ENCODE measurements at regions not wholly inside any gene's neighbourhood (a gene's known extent, or its start where the extent isn't known, plus 50 kb on each side); places are given as distances from the start of the nearest gene placed in this dataset.
"Not testable (repeated sequence)": the region's sequence is repeated elsewhere in the genome, so short reads cannot be mapped to it uniquely, and the experiment has no call there.

- Histone ChIP-seq H3K4me3 (ENCODE audit: insufficient read depth, low read depth, low read length, poor library complexity, severe bottlenecking) (no peak overlapping the region), H3K9me3 (ENCODE audit: control insufficient read depth, low read length) (no peaks in the 10 kb centered on the region)
Measured at GRCh38 chr2:242056785-242057184, 187.3 kb downstream of the RTP5 start.

GRCh38 chr2:242057379-242058040 lies 188.0 kb downstream of the RTP5 start:
- H3K27me3 ChIP-seq (replicated peaks; ENCODE audit: control insufficient read depth, insufficient read depth, low read length, poor library complexity, severe bottlenecking): no peaks in the 10 kb centered on the region
- DNase-seq: no peak
- no peak overlapping the region for H3K4me3 ChIP-seq (ENCODE audit: insufficient read depth, low read depth, low read length, poor library complexity, severe bottlenecking)
- no peaks in the 10 kb centered on the region for H3K4me1 ChIP-seq (ENCODE audit: control insufficient read depth, insufficient read depth, low read length, poor library complexity, severe bottlenecking)
- no peaks in the 10 kb centered on the region for H3K9me3 ChIP-seq (ENCODE audit: control insufficient read depth, low read length)
- H3K36me3 ChIP-seq (ENCODE audit: control insufficient read depth, insufficient read depth, low read length): no peaks in the 10 kb centered on the region
- H3K27ac ChIP-seq (ENCODE audit: insufficient read depth, low read length, poor library complexity, severe bottlenecking): no peak overlapping the region

More at GRCh38 chr2:242056785-242057184, 187.3 kb downstream of the RTP5 start:
- H3K27me3 ChIP-seq (replicated peaks; ENCODE audit: control insufficient read depth, insufficient read depth, low read length, poor library complexity, severe bottlenecking): no peaks in the 10 kb centered on the region
- no peak overlapping the region for H3K27ac ChIP-seq (ENCODE audit: insufficient read depth, low read length, poor library complexity, severe bottlenecking)
- DNase-seq: no peak
- H3K36me3 ChIP-seq (ENCODE audit: control insufficient read depth, insufficient read depth, low read length): no peaks in the 10 kb centered on the region
- H3K4me1 ChIP-seq (ENCODE audit: control insufficient read depth, insufficient read depth, low read length, poor library complexity, severe bottlenecking): no peaks in the 10 kb centered on the region

- H3K4me3 ChIP-seq (ENCODE audit: insufficient read depth, low read depth, low read length, poor library complexity, severe bottlenecking): no peak overlapping the region
- H3K4me1 ChIP-seq (ENCODE audit: control insufficient read depth, insufficient read depth, low read length, poor library complexity, severe bottlenecking): no peaks in the 10 kb centered on the region
- H3K9me3 ChIP-seq (ENCODE audit: control insufficient read depth, low read length): no peaks in the 10 kb centered on the region
- H3K27me3 ChIP-seq (replicated peaks; ENCODE audit: control insufficient read depth, insufficient read depth, low read length, poor library complexity, severe bottlenecking): no peaks in the 10 kb centered on the region
- no peaks in the 10 kb centered on the region for H3K36me3 ChIP-seq (ENCODE audit: control insufficient read depth, insufficient read depth, low read length)
- no peak for DNase-seq
- no peak overlapping the region for H3K27ac ChIP-seq (ENCODE audit: insufficient read depth, low read length, poor library complexity, severe bottlenecking)
Measured at GRCh38 chr2:242058116-242058680, 188.7 kb downstream of the RTP5 start.

- DNase-seq: no peak
- no peaks in the 10 kb centered on the region for H3K36me3 ChIP-seq (ENCODE audit: control insufficient read depth, insufficient read depth, low read length)
- H3K27me3 ChIP-seq (replicated peaks; ENCODE audit: control insufficient read depth, insufficient read depth, low read length, poor library complexity, severe bottlenecking): no peaks in the 10 kb centered on the region
- no peak overlapping the region for H3K4me3 ChIP-seq (ENCODE audit: insufficient read depth, low read depth, low read length, poor library complexity, severe bottlenecking)
- H3K9me3 ChIP-seq (ENCODE audit: control insufficient read depth, low read length): no peaks in the 10 kb centered on the region
- no peak overlapping the region for H3K27ac ChIP-seq (ENCODE audit: insufficient read depth, low read length, poor library complexity, severe bottlenecking)
- no peaks in the 10 kb centered on the region for H3K4me1 ChIP-seq (ENCODE audit: control insufficient read depth, insufficient read depth, low read length, poor library complexity, severe bottlenecking)
Measured at GRCh38 chr2:242059566-242059965, 190.0 kb downstream of the RTP5 start.

DNA sequence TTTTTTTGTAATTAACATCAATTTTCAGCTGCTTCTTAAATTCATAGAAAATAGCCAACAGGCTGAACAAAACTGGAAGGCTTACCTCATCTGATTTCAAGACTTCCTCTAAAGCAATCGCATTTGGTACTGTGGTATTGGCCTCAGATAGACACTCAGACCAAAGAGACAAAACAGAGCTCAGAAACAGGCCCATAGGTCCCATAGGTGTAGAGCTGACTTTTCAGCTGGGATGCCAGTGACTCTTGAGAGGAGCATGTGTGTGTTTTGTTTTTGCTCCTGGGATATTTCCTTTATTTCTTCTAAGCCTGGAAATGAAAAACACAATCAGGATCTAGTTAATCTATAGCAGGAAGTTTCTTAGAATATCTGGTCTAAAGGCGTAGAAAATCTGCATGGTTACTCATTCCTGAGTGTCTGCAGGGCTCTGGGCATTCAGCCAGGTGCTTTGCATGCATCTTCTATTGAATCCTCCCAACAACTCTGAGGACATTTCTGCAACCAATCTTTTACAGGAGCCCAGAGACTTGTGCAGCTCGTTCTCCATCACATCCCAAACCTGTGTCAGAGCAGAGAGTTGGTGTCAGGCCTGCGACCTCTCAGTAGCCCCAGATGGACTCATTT lies 190.8 kb downstream of the RTP5 start:
- no peak for DNase-seq
- Histone ChIP-seq H3K9me3 (ENCODE audit: control insufficient read depth, low read length) (no peaks in the 10 kb centered on the region), H3K27ac (ENCODE audit: insufficient read depth, low read length, poor library complexity, severe bottlenecking) (no peak overlapping the region), H3K4me1 (ENCODE audit: control insufficient read depth, insufficient read depth, low read length, poor library complexity, severe bottlenecking) (no peaks in the 10 kb centered on the region), H3K4me3 (ENCODE audit: insufficient read depth, low read depth, low read length, poor library complexity, severe bottlenecking) (no peak overlapping the region), H3K27me3 (replicated peaks; ENCODE audit: control insufficient read depth, insufficient read depth, low read length, poor library complexity, severe bottlenecking) (no peaks in the 10 kb centered on the region), H3K36me3 (ENCODE audit: control insufficient read depth, insufficient read depth, low read length) (no peaks in the 10 kb centered on the region)

DNA sequence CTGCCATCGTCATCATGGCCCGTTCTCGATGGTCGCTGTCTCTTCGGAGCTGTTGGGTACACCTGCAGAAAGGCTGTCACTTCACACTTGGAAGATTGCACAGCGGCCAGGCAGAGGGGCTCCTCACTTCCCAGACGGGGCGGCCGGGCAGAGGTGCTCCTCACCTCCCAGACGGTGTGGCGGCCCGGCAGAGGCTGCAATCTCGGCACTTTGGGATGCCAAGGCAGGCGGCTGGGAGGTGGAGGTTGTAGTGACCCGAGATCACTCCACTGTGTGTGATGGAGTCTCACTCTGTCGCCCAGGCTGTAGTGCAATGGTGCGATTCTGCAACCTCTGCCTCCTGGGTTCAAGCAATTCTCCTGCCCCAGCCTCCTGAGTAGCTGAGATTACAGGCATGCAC lies 192.4 kb downstream of the RTP5 start:
- H3K36me3 ChIP-seq (ENCODE audit: control insufficient read depth, insufficient read depth, low read length); H3K27ac ChIP-seq (ENCODE audit: insufficient read depth, low read length, poor library complexity, severe bottlenecking); H3K27me3 ChIP-seq (replicated peaks; ENCODE audit: control insufficient read depth, insufficient read depth, low read length, poor library complexity, severe bottlenecking); DNase-seq; H3K4me1 ChIP-seq (ENCODE audit: control insufficient read depth, insufficient read depth, low read length, poor library complexity, severe bottlenecking); H3K4me3 ChIP-seq (ENCODE audit: insufficient read depth, low read depth, low read length, poor library complexity, severe bottlenecking); H3K9me3 ChIP-seq (ENCODE audit: control insufficient read depth, low read length): not testable (repeated sequence)

- Histone ChIP-seq H3K27ac (ENCODE audit: insufficient read depth, low read length, poor library complexity, severe bottlenecking) (no peak overlapping the region), H3K4me3 (ENCODE audit: insufficient read depth, low read depth, low read length, poor library complexity, severe bottlenecking) (no peak overlapping the region), H3K27me3 (replicated peaks; ENCODE audit: control insufficient read depth, insufficient read depth, low read length, poor library complexity, severe bottlenecking) (no peaks in the 10 kb centered on the region), H3K9me3 (ENCODE audit: control insufficient read depth, low read length) (no peaks in the 10 kb centered on the region), H3K36me3 (ENCODE audit: control insufficient read depth, insufficient read depth, low read length) (no peaks in the 10 kb centered on the region), H3K4me1 (ENCODE audit: control insufficient read depth, insufficient read depth, low read length, poor library complexity, severe bottlenecking) (no peaks in the 10 kb centered on the region)
- no peak for DNase-seq
Measured at GRCh38 chr2:242063436-242063835, 193.9 kb downstream of the RTP5 start.

DNA sequence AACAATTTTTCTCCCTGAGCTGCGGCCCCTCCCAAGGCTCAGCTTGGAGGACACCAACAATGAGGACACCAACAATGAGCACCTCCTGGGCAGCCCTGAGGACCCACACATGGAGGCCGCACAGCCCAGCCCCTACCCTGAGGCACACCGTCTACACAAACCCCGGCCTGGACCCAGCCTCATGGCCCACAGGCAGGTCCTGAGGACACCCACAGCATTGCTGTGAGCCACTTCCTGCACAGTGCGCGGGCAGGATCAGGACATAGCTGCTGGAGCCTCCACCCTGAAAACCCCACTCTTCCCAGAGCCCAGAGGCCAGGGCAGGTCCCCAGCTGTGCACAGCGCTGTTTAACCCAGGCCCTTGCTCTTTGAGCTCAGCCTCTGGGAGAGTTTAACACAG lies 194.3 kb downstream of the RTP5 start:
- Histone ChIP-seq H3K4me3 (ENCODE audit: insufficient read depth, low read depth, low read length, poor library complexity, severe bottlenecking) (no peak overlapping the region), H3K4me1 (ENCODE audit: control insufficient read depth, insufficient read depth, low read length, poor library complexity, severe bottlenecking) (no peaks in the 10 kb centered on the region), H3K27ac (ENCODE audit: insufficient read depth, low read length, poor library complexity, severe bottlenecking) (no peak overlapping the region), H3K27me3 (replicated peaks; ENCODE audit: control insufficient read depth, insufficient read depth, low read length, poor library complexity, severe bottlenecking) (no peaks in the 10 kb centered on the region), H3K9me3 (ENCODE audit: control insufficient read depth, low read length) (no peaks in the 10 kb centered on the region), H3K36me3 (ENCODE audit: control insufficient read depth, insufficient read depth, low read length) (no peaks in the 10 kb centered on the region)
- no peak for DNase-seq

DNA sequence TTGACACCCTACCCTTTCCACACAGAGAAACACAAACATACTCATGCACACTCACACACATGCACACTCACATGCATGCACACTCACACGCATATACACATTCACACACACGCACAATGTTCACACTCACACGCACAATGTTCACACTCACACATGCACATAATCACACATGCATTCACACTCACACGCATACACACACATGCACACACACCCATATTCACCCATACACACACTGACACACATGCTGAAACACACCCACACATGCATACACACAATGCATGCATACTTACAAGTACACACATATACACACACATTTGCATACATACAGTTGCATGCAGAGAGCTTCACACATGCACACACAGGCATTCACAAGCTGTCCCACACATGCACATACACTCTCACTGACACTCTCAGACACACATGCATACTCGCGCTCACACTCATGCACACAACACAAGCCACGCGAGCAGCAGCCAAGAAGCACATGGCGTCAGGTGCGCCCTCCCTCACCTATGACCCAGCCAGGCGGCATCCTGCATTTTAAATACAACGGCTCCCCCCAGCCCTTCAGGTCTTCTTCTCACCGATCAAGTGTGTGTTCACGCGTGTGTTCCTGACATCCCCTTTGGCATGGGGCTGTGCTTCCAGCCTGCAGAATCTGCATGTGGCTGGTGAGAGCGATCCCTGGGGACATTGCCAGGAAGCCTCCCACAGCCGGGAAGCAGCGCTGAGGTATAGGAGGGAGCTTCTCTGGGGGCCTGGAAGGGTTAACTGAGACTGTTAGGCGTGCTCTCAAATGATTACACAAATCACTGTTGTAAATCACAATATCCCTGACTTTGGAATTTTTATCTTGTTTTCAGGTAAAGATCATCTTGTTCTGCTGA lies 195.1 kb downstream of the RTP5 start:
- H3K4me3 ChIP-seq (ENCODE audit: insufficient read depth, low read depth, low read length, poor library complexity, severe bottlenecking): no peak overlapping the region
- no peak for DNase-seq
- H3K36me3 ChIP-seq (ENCODE audit: control insufficient read depth, insufficient read depth, low read length): no peaks in the 10 kb centered on the region
- no peaks in the 10 kb centered on the region for H3K27me3 ChIP-seq (replicated peaks; ENCODE audit: control insufficient read depth, insufficient read depth, low read length, poor library complexity, severe bottlenecking)
- H3K27ac ChIP-seq (ENCODE audit: insufficient read depth, low read length, poor library complexity, severe bottlenecking): no peak overlapping the region
- H3K9me3 ChIP-seq (ENCODE audit: control insufficient read depth, low read length): no peaks in the 10 kb centered on the region
- no peaks in the 10 kb centered on the region for H3K4me1 ChIP-seq (ENCODE audit: control insufficient read depth, insufficient read depth, low read length, poor library complexity, severe bottlenecking)

- Histone ChIP-seq H3K4me3 (ENCODE audit: insufficient read depth, low read depth, low read length, poor library complexity, severe bottlenecking) (no peak overlapping the region), H3K27me3 (replicated peaks; ENCODE audit: control insufficient read depth, insufficient read depth, low read length, poor library complexity, severe bottlenecking) (no peaks in the 10 kb centered on the region), H3K4me1 (ENCODE audit: control insufficient read depth, insufficient read depth, low read length, poor library complexity, severe bottlenecking) (no peaks in the 10 kb centered on the region), H3K36me3 (ENCODE audit: control insufficient read depth, insufficient read depth, low read length) (no peaks in the 10 kb centered on the region), H3K9me3 (ENCODE audit: control insufficient read depth, low read length) (no peaks in the 10 kb centered on the region), H3K27ac (ENCODE audit: insufficient read depth, low read length, poor library complexity, severe bottlenecking) (no peak overlapping the region)
- no peak for DNase-seq
Measured at GRCh38 chr2:242065426-242065825, 195.9 kb downstream of the RTP5 start.

Measured in effector memory CD4-positive, alpha-beta T cell (primary cell).